GM21723 (cell line): ENCODE measurements at regions not wholly inside any gene's neighbourhood (a gene's known extent, or its start where the extent isn't known, plus 50 kb on each side); places are given as distances from the start of the nearest gene placed in this dataset.

ENCODE experiments used
- ATAC-seq: cut with Tn5 transposase; IDR thresholded peaks from one replicate; pipeline ENCODE4 v1.9.1; 2021; ENCODE audit warnings: mild to moderate bottlenecking, moderate library complexity; ENCODE audit not compliant: unreplicated experiment

DNA sequence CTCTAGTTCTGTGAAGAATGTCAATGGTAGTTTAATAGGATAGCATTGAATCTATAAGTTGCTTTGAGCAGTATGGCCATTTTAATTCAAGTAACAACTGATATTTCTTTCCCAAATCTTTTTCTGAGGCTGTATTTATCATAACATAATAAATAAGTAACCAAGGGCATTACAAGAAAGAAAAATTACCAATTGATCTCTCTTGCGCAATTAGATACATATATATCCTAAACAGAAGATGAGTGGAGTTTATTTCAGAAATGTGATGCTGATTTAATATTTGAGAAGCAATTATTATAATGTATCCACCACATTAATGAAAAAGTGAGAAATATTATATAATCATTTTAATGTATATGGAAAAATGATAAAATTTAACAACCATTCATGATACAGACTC is 802.5 kb upstream of the AGA start:
- ATAC-seq, result no peak

DNA sequence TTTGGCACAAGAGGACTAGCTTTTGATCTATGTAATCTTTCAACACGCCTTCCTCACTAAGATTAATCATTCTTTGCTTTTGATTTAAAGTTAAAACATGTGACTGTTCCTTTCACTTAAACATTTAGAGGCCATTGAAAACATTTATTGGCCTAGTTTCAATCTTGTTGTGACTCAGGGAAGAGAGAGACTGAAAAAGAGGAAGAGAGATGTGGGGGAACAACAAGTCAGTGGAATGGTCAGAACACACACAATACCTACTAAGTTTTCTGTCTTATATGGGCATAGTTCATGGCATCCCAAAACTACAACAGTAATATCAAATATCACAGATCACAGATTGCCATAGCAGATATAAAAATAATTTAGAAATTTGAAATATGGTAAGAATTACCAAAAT is 812.9 kb upstream of the AGA start:
- ATAC-seq, result no peak

DNA sequence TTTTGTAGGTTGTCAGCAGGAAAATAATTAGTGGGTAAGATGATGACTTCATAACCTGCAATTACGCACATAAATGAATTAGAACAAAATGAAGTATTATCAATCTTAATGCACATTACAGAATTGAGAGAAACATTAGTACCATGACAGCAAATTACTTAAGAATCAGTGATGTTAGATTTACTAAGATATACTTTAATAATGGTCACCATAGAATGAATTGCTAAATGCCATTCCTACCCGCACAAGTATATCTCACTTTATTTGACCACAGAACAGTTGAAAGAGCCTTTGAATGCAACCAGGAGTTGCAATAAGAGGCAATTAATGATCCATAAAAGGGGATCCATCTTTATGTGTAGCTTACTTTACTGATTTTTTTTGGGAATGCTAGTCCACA is 816.4 kb upstream of the AGA start:
- ATAC-seq, result no peak

DNA sequence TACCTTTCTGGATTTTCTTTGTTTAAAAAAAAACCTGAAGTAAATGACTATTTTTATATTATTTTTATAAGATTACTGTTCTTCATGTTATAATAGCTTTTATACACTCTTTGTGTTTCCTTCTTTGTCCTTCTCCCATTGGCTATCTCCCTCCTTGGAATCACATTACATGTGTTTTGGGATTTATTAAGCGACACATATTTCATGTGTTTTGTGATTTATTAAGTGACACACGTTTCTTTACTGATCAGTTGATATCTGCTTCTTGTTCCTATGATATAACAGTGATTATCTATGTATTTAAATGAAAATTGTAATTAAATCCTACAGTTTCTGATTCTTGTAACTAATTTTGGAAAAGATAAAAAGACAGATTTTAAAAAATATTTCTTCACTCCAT is 817.3 kb upstream of the AGA start:
- ATAC-seq, result no peak

DNA sequence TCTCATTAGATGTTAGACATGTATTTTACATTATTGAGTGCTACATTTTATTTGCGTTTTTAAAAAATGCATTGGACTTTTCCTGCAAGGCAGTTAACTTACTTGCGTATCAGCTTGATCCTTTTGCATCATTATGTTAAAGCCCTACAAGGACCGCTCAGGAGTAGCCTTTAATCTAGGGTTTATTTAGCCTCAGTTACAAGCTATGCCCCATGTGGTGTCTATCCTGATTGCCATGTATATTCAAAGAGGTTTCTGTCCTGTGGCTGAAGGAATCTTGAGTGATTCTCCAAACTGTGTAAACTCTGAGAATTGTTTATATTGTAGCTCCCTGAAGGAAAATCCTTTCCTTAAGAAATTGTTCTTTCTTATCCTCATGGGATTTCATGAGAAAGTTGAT is 821.8 kb upstream of the AGA start:
- no peak for ATAC-seq

DNA sequence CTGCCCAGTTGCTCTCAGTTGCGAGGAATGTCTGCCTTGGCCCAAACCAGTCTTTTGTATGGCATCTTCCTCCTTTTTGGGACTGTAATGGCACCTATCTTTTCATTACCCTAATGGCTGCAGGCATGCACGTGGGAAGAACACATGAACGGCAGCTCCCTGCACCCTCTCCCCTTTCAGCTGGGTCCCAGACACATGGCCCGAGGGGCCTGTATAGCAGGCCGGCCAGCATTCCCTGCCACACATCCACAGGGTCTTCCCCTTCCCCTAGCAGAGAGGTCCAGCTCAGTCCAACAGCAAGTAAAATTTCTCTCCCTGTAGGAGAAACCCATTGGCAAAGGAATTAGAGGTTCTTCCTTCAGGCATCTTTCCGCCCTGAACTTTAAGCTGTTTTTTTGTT is 829.1 kb upstream of the AGA start:
- ATAC-seq, result no peak

DNA sequence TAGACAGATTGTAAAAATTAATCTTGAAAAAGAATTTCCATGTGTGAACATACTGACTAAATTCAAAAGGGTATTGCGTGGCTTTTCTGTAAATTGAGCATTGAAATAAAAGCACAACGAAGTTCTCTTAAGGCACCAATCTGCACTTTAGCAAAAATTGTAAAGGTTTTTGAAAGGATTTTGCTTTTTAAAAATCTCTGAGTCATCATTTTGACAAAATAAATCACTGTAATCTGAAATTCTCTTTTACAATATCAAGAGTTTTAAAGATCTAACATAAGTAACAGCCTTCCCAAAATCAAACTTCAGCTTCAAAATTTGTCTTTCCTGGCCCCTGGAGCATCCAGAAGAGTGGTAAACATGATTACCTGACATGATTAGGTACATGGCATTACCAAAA is 830.9 kb upstream of the AGA start:
- no peak for ATAC-seq

DNA sequence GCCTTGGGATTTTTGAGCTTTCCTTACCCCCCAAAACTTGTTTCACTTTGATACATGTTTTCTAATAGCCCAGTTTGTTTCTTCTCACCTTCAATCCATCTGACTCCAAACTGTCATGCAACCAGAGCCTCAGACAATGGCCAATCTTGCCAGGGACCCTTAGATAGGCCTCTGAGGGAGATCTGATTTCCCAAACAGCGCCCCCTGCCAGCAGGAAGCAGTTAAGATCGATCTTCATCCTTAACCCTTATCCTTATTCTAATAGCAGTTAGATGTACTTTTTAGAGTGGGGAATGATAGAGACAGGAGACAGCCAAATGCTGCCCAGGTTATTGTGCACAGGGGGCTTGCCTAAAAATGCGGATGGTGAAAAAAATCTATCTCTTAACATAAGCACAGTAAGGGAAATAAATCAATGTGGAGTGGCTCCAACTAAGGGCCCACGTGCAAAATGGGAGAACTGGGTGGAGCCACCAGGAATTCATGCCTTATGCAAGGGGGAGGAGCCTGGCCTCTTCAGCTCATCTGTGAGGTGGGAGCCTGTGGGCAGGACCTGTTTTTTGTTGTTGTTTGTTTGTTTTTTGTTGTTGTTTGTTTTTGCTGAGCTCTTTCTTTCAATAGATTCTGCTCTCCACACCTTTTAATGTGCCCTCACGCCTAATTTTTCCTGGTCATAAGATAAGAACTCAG is 833.6 kb upstream of the AGA start:
- ATAC-seq, result no peak

DNA sequence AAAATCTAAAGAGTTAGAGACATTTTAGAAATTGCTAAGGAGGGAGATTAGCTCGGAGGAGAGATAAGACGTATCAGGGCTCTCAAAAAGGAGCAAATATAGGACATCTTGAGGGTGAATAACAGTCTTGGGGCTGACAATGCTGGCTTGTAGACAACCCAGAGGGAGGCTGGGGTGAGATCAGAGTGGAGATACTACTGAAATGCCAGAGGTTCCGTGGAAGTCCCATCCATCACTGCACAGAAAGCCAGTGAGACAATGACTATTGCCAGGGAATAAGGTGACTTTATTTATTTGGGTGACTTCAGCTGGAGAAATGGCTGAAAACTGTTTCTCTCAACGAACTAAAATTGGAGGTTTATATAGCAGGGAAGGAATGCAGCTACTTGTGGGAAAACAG is 838.1 kb upstream of the AGA start:
- no peak for ATAC-seq

DNA sequence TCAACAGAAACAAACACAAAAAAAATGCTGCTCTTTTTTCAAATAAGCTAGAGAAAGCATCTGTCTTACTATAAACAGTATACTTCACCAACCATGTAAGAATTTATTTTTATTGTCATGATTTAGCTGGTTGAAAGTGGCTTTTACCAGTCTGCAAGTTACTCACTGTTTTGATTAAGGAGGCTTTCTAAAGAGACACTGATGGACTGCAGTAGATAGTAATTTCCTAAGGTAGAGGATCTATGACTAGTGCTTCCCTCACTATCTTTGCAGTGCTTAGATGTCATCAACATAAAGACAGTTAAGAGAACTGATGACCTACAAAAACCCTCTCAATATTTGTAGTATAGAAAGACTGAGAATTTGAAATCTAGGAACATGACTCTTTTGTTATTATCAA is 846.2 kb upstream of the AGA start:
- no peak for ATAC-seq

DNA sequence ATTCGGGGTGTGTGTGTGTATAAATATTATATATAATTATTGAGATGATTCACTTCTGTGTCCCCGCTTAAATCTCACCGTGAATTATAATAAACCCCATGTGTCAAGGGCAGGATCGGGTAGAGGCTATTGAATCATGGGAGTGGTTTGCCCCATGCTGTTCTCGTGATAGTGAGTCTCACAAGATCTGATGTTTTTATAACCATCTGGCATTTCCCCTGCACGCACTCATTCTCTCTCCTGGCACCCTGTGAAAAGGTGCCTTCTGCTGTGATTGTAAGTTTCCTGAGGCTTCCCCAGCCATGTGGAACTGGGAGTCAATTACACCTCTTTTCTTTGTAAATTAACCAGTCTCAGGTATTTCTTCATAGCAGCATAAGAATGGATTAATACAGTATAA is 851.4 kb upstream of the AGA start:
- no peak for ATAC-seq

DNA sequence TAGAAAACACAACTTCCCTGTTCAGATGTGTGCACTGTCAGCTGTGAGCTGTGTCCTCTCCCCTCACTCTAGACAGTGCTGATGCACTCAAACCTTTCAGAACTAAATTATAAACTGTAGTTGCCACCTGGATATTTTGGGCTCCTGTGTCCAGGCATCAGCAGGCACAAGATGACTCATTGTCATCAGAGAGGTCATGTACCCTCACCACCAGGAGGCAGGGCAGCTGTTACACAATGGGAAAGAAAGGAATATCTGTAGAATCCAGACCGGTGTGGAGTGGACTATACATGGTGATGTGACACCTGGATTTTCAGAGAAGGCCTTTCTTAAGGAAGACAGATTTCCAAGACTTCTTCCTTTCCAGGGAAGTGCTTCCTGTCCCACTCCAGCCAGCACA is 854.4 kb upstream of the AGA start:
- ATAC-seq, result no peak

DNA sequence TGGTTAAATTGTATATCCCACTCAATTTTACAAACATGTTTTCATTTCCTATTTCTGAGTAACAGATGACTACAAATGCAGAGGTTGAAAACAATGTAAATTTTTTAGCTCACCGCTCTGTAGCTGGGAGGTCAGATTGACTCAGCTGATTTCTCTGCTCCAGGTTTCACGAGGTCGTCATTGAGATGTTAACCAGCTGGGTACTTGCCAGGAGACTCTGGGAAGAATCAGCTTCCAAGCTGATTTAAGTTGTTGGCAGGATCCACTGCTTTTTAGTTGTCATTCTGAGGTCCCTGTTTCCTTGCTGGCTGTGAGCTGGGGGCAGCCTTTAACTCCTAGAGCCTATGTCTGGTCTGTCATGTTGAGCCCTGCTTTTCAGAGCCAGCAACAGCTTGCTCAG is 864.3 kb upstream of the AGA start:
- ATAC-seq, result no peak

DNA sequence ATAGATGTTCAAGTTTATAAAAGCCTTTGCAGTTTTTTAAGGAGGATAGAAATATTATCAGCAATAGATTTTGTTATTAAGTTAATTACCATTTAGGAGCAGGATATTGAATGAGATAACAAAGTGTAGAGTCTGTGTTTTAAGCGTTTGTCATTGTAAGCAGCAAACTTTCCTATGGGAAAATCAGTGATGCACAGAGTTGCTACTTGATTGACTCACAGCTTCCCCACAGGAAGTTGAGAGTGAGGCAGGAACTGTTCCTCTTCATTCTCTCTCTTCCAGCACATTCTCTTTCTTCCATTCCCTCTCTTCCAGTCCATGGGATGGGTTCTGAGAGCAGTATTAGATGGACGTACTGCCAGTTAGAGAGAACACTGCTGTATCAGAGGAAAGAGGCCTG is 867.7 kb upstream of the AGA start:
- no peak for ATAC-seq

DNA sequence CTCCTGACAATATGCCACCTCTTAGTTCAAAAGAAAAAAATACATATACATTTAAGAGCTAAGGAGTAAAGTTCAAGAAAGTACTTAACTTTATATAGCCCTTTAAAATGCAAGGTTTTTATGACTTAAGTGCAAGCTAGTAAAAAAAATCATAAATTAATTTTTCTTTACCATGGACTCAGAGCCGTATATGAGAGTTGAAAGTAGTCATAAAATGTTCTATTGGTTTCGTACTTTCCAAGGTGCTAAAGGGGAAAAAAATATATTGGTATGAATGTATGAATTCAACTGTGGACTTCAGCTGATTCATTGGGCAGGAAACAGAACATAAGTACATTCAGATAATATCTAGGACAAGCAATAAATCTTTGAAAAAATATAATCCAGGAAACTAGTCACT is 869.8 kb upstream of the AGA start:
- no peak for ATAC-seq

DNA sequence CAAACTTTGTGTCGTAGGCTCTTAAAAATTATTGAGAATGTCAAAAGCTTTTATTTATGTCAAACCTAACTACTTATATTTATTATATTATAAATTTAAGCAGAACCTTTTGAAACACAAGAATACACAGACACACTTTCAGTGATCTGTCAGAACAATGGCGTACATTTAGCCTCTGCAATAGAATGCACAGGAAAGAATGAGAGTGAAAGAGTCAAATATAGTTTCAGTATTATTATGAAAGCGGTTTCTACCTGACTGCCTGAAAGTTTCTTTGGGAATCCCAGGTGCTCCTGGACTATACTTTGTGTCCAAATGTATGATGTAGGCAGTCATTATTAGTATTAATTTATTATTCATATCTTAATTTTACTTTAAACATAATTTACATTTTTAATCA is 872.0 kb upstream of the AGA start:
- no peak for ATAC-seq

DNA sequence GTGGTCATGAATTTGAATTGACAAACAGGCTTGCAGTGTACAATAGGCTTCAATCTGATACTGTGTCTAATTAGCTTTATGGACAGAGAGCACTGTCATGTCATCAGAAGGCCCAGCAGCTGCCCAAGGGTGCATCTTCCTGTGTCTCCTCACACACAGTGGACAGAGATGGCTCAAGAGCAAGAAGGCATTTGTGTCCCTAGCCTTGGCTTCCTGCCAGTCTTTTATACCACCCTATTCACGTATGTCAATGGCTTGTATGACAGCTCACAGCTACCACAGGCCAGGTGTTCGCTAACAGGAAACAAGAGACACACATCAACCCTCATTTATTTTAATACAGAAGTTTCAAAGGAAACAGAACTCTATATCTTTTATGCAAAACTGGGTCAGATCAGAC is 874.0 kb upstream of the AGA start:
- no peak for ATAC-seq

DNA sequence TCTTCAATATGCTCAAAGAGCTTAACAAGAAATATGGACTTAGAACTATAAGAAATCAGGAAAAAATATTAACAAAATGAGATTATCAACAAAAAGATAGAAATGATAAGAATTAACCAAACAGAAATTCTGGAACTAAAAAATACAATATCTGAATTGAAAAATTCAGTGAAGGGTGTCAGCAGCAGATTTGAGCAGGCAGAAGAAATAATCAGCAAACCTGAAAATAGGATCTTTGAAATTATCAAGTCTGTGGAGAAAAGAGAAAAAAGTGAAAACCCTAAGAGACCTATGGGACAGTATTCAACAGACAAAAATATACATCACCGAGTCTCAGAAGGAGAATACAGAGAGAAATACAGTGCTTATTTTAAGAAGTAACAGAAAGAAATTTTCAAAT is 877.8 kb upstream of the AGA start:
- ATAC-seq, result no peak

DNA sequence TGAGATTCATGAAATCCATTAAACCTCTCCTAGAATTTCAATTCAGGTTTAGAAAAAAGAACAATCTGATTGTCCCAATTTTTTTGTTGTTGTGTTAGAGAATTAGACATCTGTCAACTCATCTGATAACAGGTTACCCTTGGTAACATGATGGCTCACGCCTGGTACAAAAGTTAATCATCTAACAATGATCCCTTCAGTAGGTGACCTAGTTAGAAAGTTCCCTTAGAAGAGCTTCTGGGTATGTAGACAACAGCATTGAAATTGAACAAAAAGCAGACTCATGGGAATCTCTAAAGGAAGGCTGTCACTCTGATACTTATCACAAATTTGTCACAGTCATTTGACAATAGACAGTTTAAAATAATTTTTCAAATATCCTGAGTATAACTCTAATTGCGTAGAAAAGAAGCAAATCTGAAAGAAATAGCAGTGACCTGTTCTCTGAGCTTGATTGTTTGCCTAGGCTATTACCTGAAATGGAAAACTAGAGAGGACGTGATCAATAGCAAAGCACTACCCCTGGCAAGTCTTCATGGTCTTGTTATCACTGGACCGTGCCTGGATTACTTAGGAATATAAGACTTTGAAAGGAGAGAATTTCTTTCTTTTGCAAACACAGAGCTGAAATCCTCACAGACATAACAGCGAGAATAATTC is 880.4 kb upstream of the AGA start:
- no peak for ATAC-seq

DNA sequence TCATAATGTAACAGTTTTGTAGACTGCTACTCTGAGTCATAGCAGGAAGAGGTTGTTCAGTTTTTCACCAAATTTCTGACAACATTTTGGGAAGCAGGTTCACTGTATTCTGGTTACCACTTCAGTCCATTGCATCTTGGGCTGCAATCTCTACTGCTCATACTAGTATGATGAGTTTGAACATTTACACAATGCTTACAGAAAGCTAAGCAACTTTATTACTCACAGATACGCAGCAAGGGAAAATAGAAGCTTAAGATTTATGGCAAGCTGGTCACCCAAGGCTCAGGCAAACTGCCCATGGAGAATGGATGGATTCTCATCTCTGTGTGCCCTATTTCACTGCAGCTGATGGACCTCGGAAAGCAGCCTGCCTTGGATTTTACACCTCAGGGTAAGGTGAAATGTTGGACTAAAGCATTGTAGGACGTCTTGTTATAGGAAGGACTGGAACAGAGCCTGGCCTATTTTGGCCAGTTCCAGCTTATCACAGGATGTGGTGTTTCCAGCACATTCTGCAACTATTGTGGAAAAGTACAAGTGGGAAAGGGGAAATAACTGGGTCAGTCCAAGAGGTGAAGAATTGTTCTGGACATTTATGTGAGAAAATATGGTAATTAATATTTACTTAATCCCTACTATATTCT is 887.1 kb upstream of the AGA start:
- no peak for ATAC-seq

DNA sequence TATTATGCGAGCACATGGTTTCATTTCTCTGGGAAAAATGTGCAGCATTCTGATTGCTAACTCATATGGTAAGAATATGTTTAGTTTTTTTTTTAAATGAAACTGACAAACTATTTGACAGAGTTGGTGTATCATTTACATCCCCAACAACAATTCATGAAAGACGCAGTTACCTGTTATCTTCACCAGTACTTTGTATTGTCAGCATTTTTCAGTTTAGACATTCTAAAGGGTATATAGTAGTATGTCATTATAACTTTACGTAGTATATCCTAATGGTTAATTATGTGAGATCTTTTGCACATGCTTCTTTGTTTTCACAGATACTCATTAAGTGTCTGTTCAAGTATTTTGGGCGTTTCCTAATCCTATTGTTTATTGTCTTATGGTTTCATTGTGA is 891.1 kb upstream of the AGA start:
- no peak for ATAC-seq

DNA sequence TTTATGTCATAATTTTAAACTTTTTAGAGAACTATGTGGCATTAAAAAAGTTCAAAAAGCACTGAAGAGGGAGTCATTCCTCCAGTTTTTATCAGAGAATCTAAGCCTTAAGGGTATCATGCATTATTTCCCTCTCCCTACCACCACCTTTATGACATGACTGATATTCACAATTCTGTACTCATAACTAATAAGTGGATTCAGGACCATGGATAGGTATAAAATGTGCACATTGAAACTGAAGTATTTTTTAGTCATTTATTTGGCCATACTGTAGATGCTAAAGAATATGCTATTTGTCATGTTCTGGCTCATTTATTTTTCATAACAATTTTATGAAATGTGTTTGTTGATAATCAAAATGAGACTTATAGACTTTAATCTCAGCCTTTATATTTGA is 897.5 kb upstream of the AGA start:
- ATAC-seq, result no peak

DNA sequence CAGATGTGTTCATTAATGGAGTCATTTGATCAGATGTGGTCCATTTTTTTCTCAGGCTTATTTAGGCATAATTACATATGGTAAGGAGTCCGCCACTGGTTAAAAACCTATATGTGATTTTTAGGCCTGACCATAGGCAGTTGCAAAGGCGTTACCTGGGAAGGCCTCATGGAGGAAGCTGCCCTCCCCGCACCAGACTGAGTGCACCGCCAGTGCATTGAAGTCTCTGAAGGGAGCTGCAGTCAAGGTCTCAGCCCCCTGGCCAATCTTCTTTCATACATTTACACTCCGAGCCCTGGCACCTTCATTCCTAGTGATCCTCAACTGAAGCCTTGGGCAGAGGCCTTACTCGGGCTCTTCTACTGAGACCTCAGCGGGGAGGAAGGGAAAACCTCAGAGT is 898.2 kb upstream of the AGA start:
- no peak for ATAC-seq
